ENCODE measurements at regions not wholly inside any gene's neighbourhood (a gene's known extent, or its start where the extent isn't known, plus 50 kb on each side); places are given as distances from the start of the nearest gene placed in this dataset.

DNA sequence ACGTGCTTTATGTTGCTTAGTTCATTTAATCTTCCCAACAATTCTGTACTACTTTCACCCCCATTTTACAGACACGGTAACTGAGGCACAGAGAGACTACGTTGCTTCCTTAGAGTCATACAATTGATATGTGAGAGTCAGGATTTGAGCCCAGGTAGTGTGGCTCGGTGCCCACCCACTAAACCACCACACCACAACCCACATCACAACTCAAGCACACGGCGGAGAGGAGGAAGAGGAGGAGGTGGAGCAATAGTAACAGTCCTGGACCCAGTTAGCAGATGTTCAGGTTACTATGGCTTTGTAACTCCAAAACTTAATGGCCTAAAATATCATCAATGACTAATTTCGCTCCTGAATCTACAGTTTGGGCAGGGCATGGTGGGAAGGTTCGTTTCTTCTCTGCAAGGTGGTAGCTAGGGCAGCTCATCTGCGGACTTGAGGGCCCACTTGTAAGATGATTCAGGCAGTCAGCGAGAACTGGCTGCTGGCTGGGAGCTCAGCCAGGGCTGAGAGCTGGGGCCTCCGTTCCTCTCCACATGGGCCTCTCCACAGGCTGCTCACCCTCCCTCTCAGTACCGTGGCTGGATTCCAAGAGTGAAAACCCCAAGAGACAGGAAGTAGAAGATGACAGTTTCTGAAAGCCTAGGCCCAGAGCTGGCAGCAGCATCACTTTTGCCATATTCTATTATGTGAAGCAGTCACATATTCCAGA lies 167.1 kb downstream of the ZFP36L2 start (continued):
- TF ChIP-seq LARP7 (IDR thresholded peaks at IDR 0.05) (no peak), BCL3 (IDR thresholded peaks at IDR 0.05; ENCODE audit: borderline replicate concordance, insufficient read depth, low read depth, low read length, poor library complexity, severe bottlenecking) (no peak), SPI1 (IDR thresholded peaks at IDR 0.05; ENCODE audit: borderline replicate concordance, insufficient read depth, low read depth, low read length) (no peak), SMAD5 (IDR thresholded peaks at IDR 0.05; ENCODE audit: low read depth) (no peak), EP300 (IDR thresholded peaks at IDR 0.05; ENCODE audit: borderline replicate concordance in 1 of 2, control insufficient read depth in 1 of 2, low read depth in 2 of 2, low read length in 2 of 2) (no peak), SUPT20H (IDR thresholded peaks at IDR 0.05; ENCODE audit: borderline replicate concordance, control insufficient read depth, low read depth, low read length) (no peak), MTA3 (IDR thresholded peaks at IDR 0.05; ENCODE audit: borderline replicate concordance, low read length) (no peak; the same call in 1 of the 2 replicates), CEBPB (IDR thresholded peaks at IDR 0.05; ENCODE audit: borderline replicate concordance in 1 of 2, low read depth in 2 of 2, low read length in 2 of 2) (no peak), HDAC2 (IDR thresholded peaks at IDR 0.05) (no peak), USF1 (IDR thresholded peaks at IDR 0.05; ENCODE audit: borderline replicate concordance, extremely low read length, insufficient read depth, low read depth, low read length) (no peak), MEF2B (IDR thresholded peaks at IDR 0.05; ENCODE audit: partially characterized antibody, poor library complexity, severe bottlenecking) (peak; percentile 49), RBBP5 (conservative IDR thresholded peaks at IDR 0.05) (no peak), HDGF (IDR thresholded peaks at IDR 0.05) (no peak), JUND (IDR thresholded peaks at IDR 0.05; ENCODE audit: low read depth, low read length) (no peak), CBFB (IDR thresholded peaks at IDR 0.05; ENCODE audit: low read depth) (0 out of 2 replicates have a peak, but pooled peaks have one; percentile 24), ZBED1 (IDR thresholded peaks at IDR 0.05; ENCODE audit: borderline replicate concordance) (no peak), YY1 (IDR thresholded peaks at IDR 0.05; ENCODE audit: low read depth, low read length) (no peak)
- TF ChIP-seq, protein P1, sequence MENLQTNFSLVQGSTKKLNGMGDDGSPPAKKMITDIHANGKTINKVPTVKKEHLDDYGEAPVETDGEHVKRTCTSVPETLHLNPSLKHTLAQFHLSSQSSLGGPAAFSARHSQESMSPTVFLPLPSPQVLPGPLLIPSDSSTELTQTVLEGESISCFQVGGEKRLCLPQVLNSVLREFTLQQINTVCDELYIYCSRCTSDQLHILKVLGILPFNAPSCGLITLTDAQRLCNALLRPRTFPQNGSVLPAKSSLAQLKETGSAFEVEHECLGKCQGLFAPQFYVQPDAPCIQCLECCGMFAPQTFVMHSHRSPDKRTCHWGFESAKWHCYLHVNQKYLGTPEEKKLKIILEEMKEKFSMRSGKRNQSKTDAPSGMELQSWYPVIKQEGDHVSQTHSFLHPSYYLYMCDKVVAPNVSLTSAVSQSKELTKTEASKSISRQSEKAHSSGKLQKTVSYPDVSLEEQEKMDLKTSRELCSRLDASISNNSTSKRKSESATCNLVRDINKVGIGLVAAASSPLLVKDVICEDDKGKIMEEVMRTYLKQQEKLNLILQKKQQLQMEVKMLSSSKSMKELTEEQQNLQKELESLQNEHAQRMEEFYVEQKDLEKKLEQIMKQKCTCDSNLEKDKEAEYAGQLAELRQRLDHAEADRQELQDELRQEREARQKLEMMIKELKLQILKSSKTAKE (IDR thresholded peaks at IDR 0.05; ENCODE audit: low read depth, poor library complexity, severe bottlenecking) = no peak
- TF ChIP-seq, protein P2, sequence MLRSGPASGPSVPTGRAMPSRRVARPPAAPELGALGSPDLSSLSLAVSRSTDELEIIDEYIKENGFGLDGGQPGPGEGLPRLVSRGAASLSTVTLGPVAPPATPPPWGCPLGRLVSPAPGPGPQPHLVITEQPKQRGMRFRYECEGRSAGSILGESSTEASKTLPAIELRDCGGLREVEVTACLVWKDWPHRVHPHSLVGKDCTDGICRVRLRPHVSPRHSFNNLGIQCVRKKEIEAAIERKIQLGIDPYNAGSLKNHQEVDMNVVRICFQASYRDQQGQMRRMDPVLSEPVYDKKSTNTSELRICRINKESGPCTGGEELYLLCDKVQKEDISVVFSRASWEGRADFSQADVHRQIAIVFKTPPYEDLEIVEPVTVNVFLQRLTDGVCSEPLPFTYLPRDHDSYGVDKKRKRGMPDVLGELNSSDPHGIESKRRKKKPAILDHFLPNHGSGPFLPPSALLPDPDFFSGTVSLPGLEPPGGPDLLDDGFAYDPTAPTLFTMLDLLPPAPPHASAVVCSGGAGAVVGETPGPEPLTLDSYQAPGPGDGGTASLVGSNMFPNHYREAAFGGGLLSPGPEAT (IDR thresholded peaks at IDR 0.05; ENCODE audit: low read depth) = 0 out of 2 replicates have a peak, but pooled peaks have one; percentile 19
- TF ChIP-seq, protein P3, sequence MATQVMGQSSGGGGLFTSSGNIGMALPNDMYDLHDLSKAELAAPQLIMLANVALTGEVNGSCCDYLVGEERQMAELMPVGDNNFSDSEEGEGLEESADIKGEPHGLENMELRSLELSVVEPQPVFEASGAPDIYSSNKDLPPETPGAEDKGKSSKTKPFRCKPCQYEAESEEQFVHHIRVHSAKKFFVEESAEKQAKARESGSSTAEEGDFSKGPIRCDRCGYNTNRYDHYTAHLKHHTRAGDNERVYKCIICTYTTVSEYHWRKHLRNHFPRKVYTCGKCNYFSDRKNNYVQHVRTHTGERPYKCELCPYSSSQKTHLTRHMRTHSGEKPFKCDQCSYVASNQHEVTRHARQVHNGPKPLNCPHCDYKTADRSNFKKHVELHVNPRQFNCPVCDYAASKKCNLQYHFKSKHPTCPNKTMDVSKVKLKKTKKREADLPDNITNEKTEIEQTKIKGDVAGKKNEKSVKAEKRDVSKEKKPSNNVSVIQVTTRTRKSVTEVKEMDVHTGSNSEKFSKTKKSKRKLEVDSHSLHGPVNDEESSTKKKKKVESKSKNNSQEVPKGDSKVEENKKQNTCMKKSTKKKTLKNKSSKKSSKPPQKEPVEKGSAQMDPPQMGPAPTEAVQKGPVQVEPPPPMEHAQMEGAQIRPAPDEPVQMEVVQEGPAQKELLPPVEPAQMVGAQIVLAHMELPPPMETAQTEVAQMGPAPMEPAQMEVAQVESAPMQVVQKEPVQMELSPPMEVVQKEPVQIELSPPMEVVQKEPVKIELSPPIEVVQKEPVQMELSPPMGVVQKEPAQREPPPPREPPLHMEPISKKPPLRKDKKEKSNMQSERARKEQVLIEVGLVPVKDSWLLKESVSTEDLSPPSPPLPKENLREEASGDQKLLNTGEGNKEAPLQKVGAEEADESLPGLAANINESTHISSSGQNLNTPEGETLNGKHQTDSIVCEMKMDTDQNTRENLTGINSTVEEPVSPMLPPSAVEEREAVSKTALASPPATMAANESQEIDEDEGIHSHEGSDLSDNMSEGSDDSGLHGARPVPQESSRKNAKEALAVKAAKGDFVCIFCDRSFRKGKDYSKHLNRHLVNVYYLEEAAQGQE (IDR thresholded peaks at IDR 0.05; ENCODE audit: low read depth, low read length) = no peak
